Ishikawa (cell line): ENCODE measurements at regions not wholly inside any gene's neighbourhood (a gene's known extent, or its start where the extent isn't known, plus 50 kb on each side); places are given as distances from the start of the nearest gene placed in this dataset.

Experiments
- CEBPB ChIP-seq: IDR thresholded peaks from 2 replicates; pipeline ENCODE4 v1.6.1; 2012
- CREB1 ChIP-seq: IDR thresholded peaks from 2 replicates; pipeline ENCODE4 v1.6.1; 2012; ENCODE audit warnings: low read depth
- EGR1 ChIP-seq: IDR thresholded peaks from 2 replicates; pipeline ENCODE4 v1.6.1; 2012
- EP300 ChIP-seq: IDR thresholded peaks from 2 replicates; pipeline ENCODE4 v1.6.1; 2012; ENCODE audit warnings: borderline replicate concordance
- FOXM1 ChIP-seq: IDR thresholded peaks from 2 replicates; pipeline ENCODE4 v1.6.1; 2012; ENCODE audit warnings: low read depth, borderline replicate concordance
- NFIC ChIP-seq: IDR thresholded peaks from 2 replicates; pipeline ENCODE4 v1.6.1; 2012
- RAD21 ChIP-seq: IDR thresholded peaks from 2 replicates; pipeline ENCODE4 v1.6.1; 2012; ENCODE audit warnings: low read depth
- TAF1 ChIP-seq: IDR thresholded peaks from 2 replicates; pipeline ENCODE4 v1.6.1; 2012; ENCODE audit warnings: low read depth, mild to moderate bottlenecking
- TCF12 ChIP-seq: IDR thresholded peaks from 2 replicates; pipeline ENCODE4 v1.6.1; 2012; ENCODE audit warnings: low read depth
- TEAD4 ChIP-seq: IDR thresholded peaks from 2 replicates; pipeline ENCODE4 v1.6.1; 2012
- USF1 ChIP-seq: IDR thresholded peaks from 2 replicates; pipeline ENCODE4 v1.6.1; 2012
- YY1 ChIP-seq: IDR thresholded peaks from 2 replicates; pipeline ENCODE4 v1.6.1; 2012; ENCODE audit warnings: low read depth
- ZBTB7A ChIP-seq: IDR thresholded peaks from 2 replicates; pipeline ENCODE4 v1.6.1; 2012; ENCODE audit warnings: low read depth
- TF ChIP-seq, protein P1 (sequence below): IDR thresholded peaks from 2 replicates; pipeline ENCODE4 v1.6.1; 2012; ENCODE audit warnings: low read depth, mild to moderate bottlenecking
- TF ChIP-seq, protein P2 (sequence below): IDR thresholded peaks from 2 replicates; pipeline ENCODE4 v1.6.1; 2012

GRCh38 chr4:52244848-52245247 lies 193.7 kb downstream of the SPATA18 start:
- TF ChIP-seq RAD21 (no peak), FOXM1 (no peak), NFIC (peak; percentile 75; the same call in 1 of the 2 replicates), EGR1 (no peak), USF1 (no peak), TEAD4 (peak; percentile 19; the same call in 1 of the 2 replicates), TCF12 (no peak)
- TF ChIP-seq, protein P1, sequence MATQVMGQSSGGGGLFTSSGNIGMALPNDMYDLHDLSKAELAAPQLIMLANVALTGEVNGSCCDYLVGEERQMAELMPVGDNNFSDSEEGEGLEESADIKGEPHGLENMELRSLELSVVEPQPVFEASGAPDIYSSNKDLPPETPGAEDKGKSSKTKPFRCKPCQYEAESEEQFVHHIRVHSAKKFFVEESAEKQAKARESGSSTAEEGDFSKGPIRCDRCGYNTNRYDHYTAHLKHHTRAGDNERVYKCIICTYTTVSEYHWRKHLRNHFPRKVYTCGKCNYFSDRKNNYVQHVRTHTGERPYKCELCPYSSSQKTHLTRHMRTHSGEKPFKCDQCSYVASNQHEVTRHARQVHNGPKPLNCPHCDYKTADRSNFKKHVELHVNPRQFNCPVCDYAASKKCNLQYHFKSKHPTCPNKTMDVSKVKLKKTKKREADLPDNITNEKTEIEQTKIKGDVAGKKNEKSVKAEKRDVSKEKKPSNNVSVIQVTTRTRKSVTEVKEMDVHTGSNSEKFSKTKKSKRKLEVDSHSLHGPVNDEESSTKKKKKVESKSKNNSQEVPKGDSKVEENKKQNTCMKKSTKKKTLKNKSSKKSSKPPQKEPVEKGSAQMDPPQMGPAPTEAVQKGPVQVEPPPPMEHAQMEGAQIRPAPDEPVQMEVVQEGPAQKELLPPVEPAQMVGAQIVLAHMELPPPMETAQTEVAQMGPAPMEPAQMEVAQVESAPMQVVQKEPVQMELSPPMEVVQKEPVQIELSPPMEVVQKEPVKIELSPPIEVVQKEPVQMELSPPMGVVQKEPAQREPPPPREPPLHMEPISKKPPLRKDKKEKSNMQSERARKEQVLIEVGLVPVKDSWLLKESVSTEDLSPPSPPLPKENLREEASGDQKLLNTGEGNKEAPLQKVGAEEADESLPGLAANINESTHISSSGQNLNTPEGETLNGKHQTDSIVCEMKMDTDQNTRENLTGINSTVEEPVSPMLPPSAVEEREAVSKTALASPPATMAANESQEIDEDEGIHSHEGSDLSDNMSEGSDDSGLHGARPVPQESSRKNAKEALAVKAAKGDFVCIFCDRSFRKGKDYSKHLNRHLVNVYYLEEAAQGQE, result no peak

GRCh38 chr4:52246827-52247226 lies 195.7 kb downstream of the SPATA18 start:
- TF ChIP-seq, protein P1, result no peak
- TF ChIP-seq USF1, result no peak
- TF ChIP-seq CEBPB, result no peak
- no peak for TF ChIP-seq CREB1
- no peak for TF ChIP-seq EP300
- TF ChIP-seq FOXM1, result no peak
- no peak for TF ChIP-seq NFIC
- no peak for TF ChIP-seq RAD21
- TF ChIP-seq YY1, result no peak
- no peak for TF ChIP-seq ZBTB7A
- TF ChIP-seq, protein P2, sequence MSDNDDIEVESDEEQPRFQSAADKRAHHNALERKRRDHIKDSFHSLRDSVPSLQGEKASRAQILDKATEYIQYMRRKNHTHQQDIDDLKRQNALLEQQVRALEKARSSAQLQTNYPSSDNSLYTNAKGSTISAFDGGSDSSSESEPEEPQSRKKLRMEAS, result no peak
- TF ChIP-seq EGR1, result no peak

DNA sequence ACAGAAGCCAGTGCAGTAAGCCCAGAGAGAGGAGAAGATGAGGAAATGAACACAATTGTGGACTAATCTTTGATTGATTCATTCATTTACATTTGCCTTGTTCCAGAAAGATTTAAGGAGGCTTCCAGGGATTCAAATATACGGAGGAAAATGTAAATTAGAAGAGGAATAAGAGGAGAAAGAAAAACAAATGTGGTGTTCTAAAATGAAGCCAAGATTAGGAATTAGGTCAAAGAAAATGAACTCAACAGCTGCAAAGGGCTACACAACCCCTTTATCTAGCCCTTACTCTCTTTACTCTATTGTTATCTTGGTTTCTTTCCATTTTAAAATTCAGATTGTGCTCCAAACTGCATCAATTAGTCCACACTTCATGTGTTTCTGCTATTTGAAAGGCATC lies 196.8 kb downstream of the SPATA18 start:
- no peak for TF ChIP-seq YY1
- TF ChIP-seq, protein P2, result no peak
- no peak for TF ChIP-seq TEAD4
- no peak for TF ChIP-seq CEBPB
- no peak for TF ChIP-seq NFIC
- no peak for TF ChIP-seq TAF1
- no peak for TF ChIP-seq CREB1
- no peak for TF ChIP-seq USF1
- no peak for TF ChIP-seq ZBTB7A
- TF ChIP-seq RAD21, result no peak
- TF ChIP-seq EGR1, result no peak
- no peak for TF ChIP-seq EP300
- no peak for TF ChIP-seq TCF12
- TF ChIP-seq, protein P1, result no peak

GRCh38 chr4:52248820-52249219 lies 197.7 kb downstream of the SPATA18 start:
- TF ChIP-seq CREB1, result no peak

DNA sequence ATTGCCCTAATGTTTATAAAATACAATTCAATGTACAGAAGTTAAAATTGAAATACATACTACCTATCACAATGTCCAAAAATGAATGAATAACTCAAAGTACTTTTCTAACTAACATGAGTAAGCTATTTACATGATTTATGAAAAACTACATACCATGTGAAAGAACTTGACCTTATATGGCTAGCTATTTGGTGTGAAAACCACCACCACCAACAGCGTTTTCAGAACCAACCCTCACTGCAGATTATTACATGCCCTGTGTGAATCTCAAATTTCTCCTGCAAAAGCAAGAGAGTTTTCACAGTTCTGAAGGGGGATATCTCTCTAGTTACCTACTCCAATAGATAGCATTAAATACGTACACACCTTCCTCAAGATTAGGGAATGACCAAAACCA lies 198.5 kb downstream of the SPATA18 start:
- TF ChIP-seq TAF1 (no peak), RAD21 (no peak), TEAD4 (no peak), CEBPB (no peak), EGR1 (no peak), EP300 (no peak), NFIC (no peak), CREB1 (no peak), YY1 (no peak), TCF12 (no peak), FOXM1 (no peak), USF1 (no peak)
